ENCODE measurements at regions not wholly inside any gene's neighbourhood (a gene's known extent, or its start where the extent isn't known, plus 50 kb on each side); places are given as distances from the start of the nearest gene placed in this dataset.

DNA sequence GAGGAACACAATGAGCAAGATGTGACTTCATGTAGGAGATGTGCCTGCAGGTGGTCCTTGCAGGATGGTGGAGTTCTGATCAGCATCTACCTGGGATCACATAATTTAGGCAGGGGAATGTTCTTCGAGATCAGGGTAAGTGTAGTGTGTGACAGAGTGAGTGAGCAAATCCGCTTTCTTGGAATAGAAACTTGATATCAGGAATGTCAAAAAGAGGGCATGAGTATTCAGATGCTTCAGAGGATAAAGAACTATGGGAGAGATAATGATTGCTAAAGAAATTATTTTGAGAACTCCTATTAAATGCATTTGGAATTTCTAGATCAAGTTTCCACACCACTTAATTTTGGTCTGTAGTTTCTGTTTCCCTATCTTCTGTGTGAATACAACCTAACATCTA lies 463.6 kb upstream of the SLC14A2 start:
- DNase-seq (no peak), ATAC-seq (no peak)
- Histone ChIP-seq H3K9me3 (no peaks in the 10 kb centered on the region), H3K4me3 (no peak overlapping the region), H3K4me1 (no peaks in the 10 kb centered on the region), H3K27ac (no peak overlapping the region), H3K36me3 (no peaks in the 10 kb centered on the region), H3K27me3 (no peaks in the 10 kb centered on the region)
- intact Hi-C loops (cut with DNase I) = no loop called here
- TF ChIP-seq, protein P1, sequence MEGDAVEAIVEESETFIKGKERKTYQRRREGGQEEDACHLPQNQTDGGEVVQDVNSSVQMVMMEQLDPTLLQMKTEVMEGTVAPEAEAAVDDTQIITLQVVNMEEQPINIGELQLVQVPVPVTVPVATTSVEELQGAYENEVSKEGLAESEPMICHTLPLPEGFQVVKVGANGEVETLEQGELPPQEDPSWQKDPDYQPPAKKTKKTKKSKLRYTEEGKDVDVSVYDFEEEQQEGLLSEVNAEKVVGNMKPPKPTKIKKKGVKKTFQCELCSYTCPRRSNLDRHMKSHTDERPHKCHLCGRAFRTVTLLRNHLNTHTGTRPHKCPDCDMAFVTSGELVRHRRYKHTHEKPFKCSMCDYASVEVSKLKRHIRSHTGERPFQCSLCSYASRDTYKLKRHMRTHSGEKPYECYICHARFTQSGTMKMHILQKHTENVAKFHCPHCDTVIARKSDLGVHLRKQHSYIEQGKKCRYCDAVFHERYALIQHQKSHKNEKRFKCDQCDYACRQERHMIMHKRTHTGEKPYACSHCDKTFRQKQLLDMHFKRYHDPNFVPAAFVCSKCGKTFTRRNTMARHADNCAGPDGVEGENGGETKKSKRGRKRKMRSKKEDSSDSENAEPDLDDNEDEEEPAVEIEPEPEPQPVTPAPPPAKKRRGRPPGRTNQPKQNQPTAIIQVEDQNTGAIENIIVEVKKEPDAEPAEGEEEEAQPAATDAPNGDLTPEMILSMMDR (IDR thresholded peaks at IDR 0.05) = no peak

DNA sequence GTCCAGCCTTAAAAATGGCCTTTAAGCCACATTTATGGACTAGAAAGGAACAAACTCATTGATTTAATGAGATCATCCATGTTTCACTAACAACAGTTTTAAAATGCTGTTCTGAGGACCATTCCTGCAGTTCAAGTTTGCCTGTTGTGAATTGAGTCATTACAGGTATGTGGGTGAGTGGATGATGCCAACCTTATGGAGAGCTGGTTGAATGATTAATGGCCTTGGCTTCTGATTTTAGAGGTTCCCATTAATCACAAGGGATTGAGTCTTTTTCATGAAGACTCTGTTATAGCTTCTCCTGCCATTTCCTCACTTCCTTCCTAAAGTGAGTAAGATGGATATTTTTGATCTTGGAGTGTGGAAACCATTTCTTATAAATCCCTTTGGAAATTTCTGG lies 459.8 kb upstream of the SLC14A2 start:
- no peak for DNase-seq
- Histone ChIP-seq H3K9me3 (no peaks in the 10 kb centered on the region), H3K27ac (no peak overlapping the region), H3K36me3 (no peaks in the 10 kb centered on the region), H3K4me3 (no peak overlapping the region), H3K4me1 (no peaks in the 10 kb centered on the region), H3K27me3 (no peaks in the 10 kb centered on the region)
- intact Hi-C loops (cut with DNase I) = no loop called here
- ATAC-seq = no peak
- TF ChIP-seq, protein P1 (IDR thresholded peaks at IDR 0.05) = no peak

DNA sequence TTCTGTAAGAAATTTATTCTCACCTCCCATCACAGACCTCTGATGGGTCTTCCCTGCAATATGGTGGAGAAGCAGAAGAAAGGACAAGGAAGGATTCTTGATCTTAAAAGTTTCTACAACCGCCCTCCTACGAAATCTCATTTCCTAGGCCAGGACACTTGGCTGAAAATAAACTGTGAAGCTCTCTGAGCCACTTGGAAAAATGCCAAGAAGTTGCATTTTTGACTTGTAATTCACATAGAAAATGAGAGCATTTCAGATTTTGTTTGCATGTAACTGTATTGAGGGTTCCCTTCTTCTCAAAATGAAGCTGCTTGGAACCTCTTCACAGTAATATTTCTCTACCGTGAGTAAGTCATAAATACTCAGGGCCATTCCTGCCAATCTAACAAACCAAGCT lies 458.3 kb upstream of the SLC14A2 start:
- intact Hi-C loops (cut with DNase I) = no loop called here
- DNase-seq = peak in 2 of 4 donors; percentile 59 to 67
- ATAC-seq = no peak

DNA sequence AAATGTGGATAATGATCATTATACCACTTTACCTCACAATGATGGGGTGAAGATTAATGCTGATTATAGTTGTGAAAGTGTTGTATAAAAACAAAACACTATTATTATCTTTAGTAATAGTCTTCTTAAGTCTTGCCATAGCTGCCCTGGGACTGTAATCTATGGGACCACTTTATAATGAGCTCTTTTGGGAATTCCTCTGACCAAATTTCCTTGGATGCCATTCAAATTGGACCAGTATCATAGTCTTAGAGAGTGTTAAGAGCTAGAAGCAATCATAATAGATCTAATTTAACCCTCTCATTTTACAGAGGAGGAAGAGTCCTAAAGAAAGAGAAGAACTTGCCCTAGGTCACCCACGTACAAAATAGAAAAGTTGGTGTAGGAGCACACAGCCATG lies 457.7 kb upstream of the SLC14A2 start:
- Histone ChIP-seq H3K4me3 (no peak overlapping the region), H3K36me3 (no peaks in the 10 kb centered on the region), H3K27ac (no peak overlapping the region), H3K9me3 (no peaks in the 10 kb centered on the region), H3K4me1 (no peaks in the 10 kb centered on the region), H3K27me3 (no peaks in the 10 kb centered on the region)
- DNase-seq = no peak
- TF ChIP-seq, protein P1 (IDR thresholded peaks at IDR 0.05) = no peak
- ATAC-seq = no peak
- intact Hi-C loops (cut with DNase I) = no loop called here

More for the DNA sequence above, 458.3 kb upstream of the SLC14A2 start:
- TF ChIP-seq, protein P1 (IDR thresholded peaks at IDR 0.05) = no peak
- Histone ChIP-seq H3K9me3 (no peaks in the 10 kb centered on the region), H3K36me3 (no peaks in the 10 kb centered on the region), H3K27me3 (no peaks in the 10 kb centered on the region), H3K4me1 (no peaks in the 10 kb centered on the region), H3K27ac (no peak overlapping the region), H3K4me3 (no peak overlapping the region)

DNA sequence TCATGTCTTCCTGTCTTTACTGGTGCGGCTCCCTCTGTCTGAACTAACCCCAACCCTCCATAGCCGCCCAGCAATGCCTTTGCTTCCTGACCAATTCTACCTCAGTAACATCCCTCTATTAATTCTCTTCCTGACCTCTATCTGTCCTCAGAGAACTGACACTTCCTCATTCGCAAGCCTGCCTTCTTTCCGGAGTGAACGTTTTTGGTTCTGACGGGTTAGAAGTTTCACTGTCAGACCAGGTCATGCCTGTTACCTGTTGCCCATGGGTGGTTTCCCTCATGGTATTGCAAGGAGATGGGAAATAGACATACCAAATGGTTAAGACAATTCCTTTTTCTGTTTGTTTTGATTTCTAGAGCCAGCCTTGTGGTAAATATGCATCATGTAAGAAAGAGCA lies 453.4 kb upstream of the SLC14A2 start:
- TF ChIP-seq, protein P1 (IDR thresholded peaks at IDR 0.05) = no peak
- no peak for DNase-seq
- Histone ChIP-seq H3K4me3 (no peak overlapping the region), H3K27me3 (no peaks in the 10 kb centered on the region), H3K36me3 (no peaks in the 10 kb centered on the region), H3K4me1 (peaks cover 2 to 18% of the 10 kb centered on the region in 2 donors), H3K9me3 (no peaks in the 10 kb centered on the region), H3K27ac (no peak overlapping the region)
- intact Hi-C loops (cut with DNase I) = no loop called here
- ATAC-seq = no peak
